ENCODE measurements at regions not wholly inside any gene's neighbourhood (a gene's known extent, or its start where the extent isn't known, plus 50 kb on each side); places are given as distances from the start of the nearest gene placed in this dataset.

GRCh38 chr1:36722871-36723270 lies 240.2 kb upstream of the CSF3R start:
- Histone ChIP-seq H3K36me3 (replicated peaks in 1 of 2; ENCODE audit: control extremely low read depth in 1 of 2, control insufficient read depth in 1 of 2, extremely low read depth in 1 of 2, insufficient read depth in 2 of 2, low read length in 1 of 2) (no peaks in the 10 kb centered on the region), H3K27me3 (replicated peaks in 1 of 4; ENCODE audit: control extremely low read depth in 1 of 4, control insufficient read depth in 3 of 4, insufficient read depth in 4 of 4, low read length in 3 of 4) (peaks cover 0 to 5% (median 0%) of the 10 kb centered on the region in 4 experiments), H3K4me2 (replicated peaks; ENCODE audit: low read depth, low read length, poor library complexity, severe bottlenecking) (no peak overlapping the region), H3K79me2 (ENCODE audit: control insufficient read depth, insufficient read depth, low read length) (no peaks in the 10 kb centered on the region), H2AFZ (ENCODE audit: insufficient read depth, low read depth, low read length, poor library complexity, severe bottlenecking) (no peak overlapping the region), H3K9me3 (ENCODE audit: control extremely low read depth in 1 of 3, control insufficient read depth in 2 of 3, insufficient read depth in 1 of 3, low read length in 2 of 3) (peaks cover 0 to 8% (median 0%) of the 10 kb centered on the region in 3 donors), H3K4me1 (ENCODE audit: control insufficient read depth in 2 of 2, insufficient read depth in 2 of 2, low read length in 2 of 2) (no peaks in the 10 kb centered on the region), H3K9ac (ENCODE audit: low read length) (no peak overlapping the region), H3K4me3 (ENCODE audit: control extremely low read depth in 1 of 5, extremely low read depth in 1 of 5, insufficient read depth in 1 of 5, low read depth in 2 of 5, low read length in 4 of 5) (no peak overlapping the region), H3K27ac (ENCODE audit: low read length in 2 of 2) (no peak overlapping the region), H4K20me1 (ENCODE audit: control insufficient read depth, insufficient read depth, low read length, poor library complexity, severe bottlenecking) (no peaks in the 10 kb centered on the region)
- peaks cover 18% of the 10 kb centered on the region for H3K27me3 Mint-ChIP-seq
- ATAC-seq (ENCODE audit: low read depth) (no peak), DNase-seq (no peak)
- 79% methylated on average over 4 of the region's 5 CpGs for WGBS (ENCODE audit: insufficient coverage)
- H3K27ac Mint-ChIP-seq, result no peak overlapping the region
- intact Hi-C loops (cut with micrococcal nuclease), result no loop called here
- POLR2A ChIA-PET, result no interaction called here
- TF ChIP-seq CTCF (IDR thresholded peaks at IDR 0.05) (no peak), EZH2 (IDR thresholded peaks at IDR 0.05; ENCODE audit: borderline replicate concordance, insufficient read depth, low read depth, low read length, poor library complexity, severe bottlenecking) (no peak)
- CTCF ChIA-PET, result no interaction called here
- H3K9me3 Mint-ChIP-seq (ENCODE audit: insufficient read depth), result no peaks in the 10 kb centered on the region
- H3K4me1 Mint-ChIP-seq, result no peaks in the 10 kb centered on the region
- H3K4me3 Mint-ChIP-seq, result no peak overlapping the region

GRCh38 chr1:36721261-36721660 lies 238.5 kb upstream of the CSF3R start:
- no peak for DNase-seq
- no peak overlapping the region for H3K4me2 ChIP-seq (replicated peaks; ENCODE audit: low read depth, low read length, poor library complexity, severe bottlenecking)
- Mint-ChIP-seq H3K27me3 (peaks cover 22% of the 10 kb centered on the region), H3K4me1 (no peaks in the 10 kb centered on the region), H3K27ac (no peak overlapping the region), H3K4me3 (no peak overlapping the region), H3K9me3 (ENCODE audit: insufficient read depth) (no peaks in the 10 kb centered on the region)
- ChIA-PET POLR2A (no interaction called here), CTCF (no interaction called here)
- WGBS (ENCODE audit: insufficient coverage), result 93% methylated on average over 4 of the region's 6 CpGs
- no peak for TF ChIP-seq EZH2 (IDR thresholded peaks at IDR 0.05; ENCODE audit: borderline replicate concordance, insufficient read depth, low read depth, low read length, poor library complexity, severe bottlenecking)
- TF ChIP-seq CTCF (IDR thresholded peaks at IDR 0.05), result no peak
- no peak overlapping the region for H2AFZ ChIP-seq (ENCODE audit: insufficient read depth, low read depth, low read length, poor library complexity, severe bottlenecking)
- no peaks in the 10 kb centered on the region for H3K79me2 ChIP-seq (ENCODE audit: control insufficient read depth, insufficient read depth, low read length)
- H3K4me1 ChIP-seq (ENCODE audit: control insufficient read depth in 2 of 2, insufficient read depth in 2 of 2, low read length in 2 of 2), result no peaks in the 10 kb centered on the region
- H3K4me3 ChIP-seq (ENCODE audit: control extremely low read depth in 1 of 5, extremely low read depth in 1 of 5, insufficient read depth in 1 of 5, low read depth in 2 of 5, low read length in 4 of 5), result no peak overlapping the region
- H4K20me1 ChIP-seq (ENCODE audit: control insufficient read depth, insufficient read depth, low read length, poor library complexity, severe bottlenecking), result no peaks in the 10 kb centered on the region
- peaks cover 0 to 5% (median 0%) of the 10 kb centered on the region in 4 experiments for H3K27me3 ChIP-seq (replicated peaks in 1 of 4; ENCODE audit: control extremely low read depth in 1 of 4, control insufficient read depth in 3 of 4, insufficient read depth in 4 of 4, low read length in 3 of 4)
- intact Hi-C loops (cut with micrococcal nuclease), result no loop called here
- H3K27ac ChIP-seq (ENCODE audit: low read length in 2 of 2), result no peak overlapping the region
- H3K36me3 ChIP-seq (replicated peaks in 1 of 2; ENCODE audit: control extremely low read depth in 1 of 2, control insufficient read depth in 1 of 2, extremely low read depth in 1 of 2, insufficient read depth in 2 of 2, low read length in 1 of 2), result no peaks in the 10 kb centered on the region
- H3K9me3 ChIP-seq (ENCODE audit: control extremely low read depth in 1 of 3, control insufficient read depth in 2 of 3, insufficient read depth in 1 of 3, low read length in 2 of 3), result peaks cover 0 to 5% (median 0%) of the 10 kb centered on the region in 3 donors
- H3K9ac ChIP-seq (ENCODE audit: low read length), result no peak overlapping the region
- no peak for ATAC-seq (ENCODE audit: low read depth)

Measured in B cell (primary cell).